KOPT-K1 (cell line): ENCODE measurements at regions not wholly inside any gene's neighbourhood (a gene's known extent, or its start where the extent isn't known, plus 50 kb on each side); places are given as distances from the start of the nearest gene placed in this dataset.

ENCODE experiments used
- H3K27ac ChIP-seq: fragments of 200-600 bp; sonication (generic); 2 replicates; pipeline ENCODE4 v1.5.1; 2016; ENCODE audit warnings: antibody characterized with exemption, mild to moderate bottlenecking, low read depth, low read length; ENCODE audit not compliant: poor library complexity, severe bottlenecking
- H3K36me3 ChIP-seq: fragments of 200-600 bp; sonication (generic); 2 replicates; pipeline ENCODE4 v1.5.1; 2017; ENCODE audit warnings: antibody characterized with exemption, mild to moderate bottlenecking, low read length, moderate library complexity; ENCODE audit not compliant: insufficient read depth
- H3K9me3 ChIP-seq: fragments of 200-600 bp; sonication (generic); 2 replicates; pipeline ENCODE4 v1.5.1; 2017; ENCODE audit warnings: antibody characterized with exemption, low read length, mild to moderate bottlenecking; ENCODE audit not compliant: insufficient read depth, poor library complexity, severe bottlenecking

DNA sequence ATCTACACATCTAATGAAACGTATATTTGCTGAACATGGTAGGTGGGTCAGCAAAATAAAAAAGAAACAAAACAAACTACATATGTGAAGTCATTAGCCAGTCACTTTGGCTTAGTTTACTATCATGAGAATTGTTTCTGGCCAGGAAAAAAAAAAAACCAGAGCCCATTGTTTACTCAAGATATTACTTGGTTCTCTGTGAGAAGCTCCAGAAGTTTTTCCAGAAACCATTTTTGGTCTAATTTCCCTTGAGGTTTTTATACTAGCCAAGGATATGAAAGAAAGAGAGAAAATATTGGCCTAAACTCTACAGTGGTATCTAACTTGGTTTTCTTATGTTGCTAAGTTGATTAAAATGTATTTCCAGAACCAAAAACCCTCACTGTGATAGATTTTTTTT lies 259.1 kb downstream of the PDHA2 start:
- Histone ChIP-seq H3K36me3 (no peaks in the 10 kb centered on the region), H3K9me3 (no peaks in the 10 kb centered on the region), H3K27ac (no peak overlapping the region)

DNA sequence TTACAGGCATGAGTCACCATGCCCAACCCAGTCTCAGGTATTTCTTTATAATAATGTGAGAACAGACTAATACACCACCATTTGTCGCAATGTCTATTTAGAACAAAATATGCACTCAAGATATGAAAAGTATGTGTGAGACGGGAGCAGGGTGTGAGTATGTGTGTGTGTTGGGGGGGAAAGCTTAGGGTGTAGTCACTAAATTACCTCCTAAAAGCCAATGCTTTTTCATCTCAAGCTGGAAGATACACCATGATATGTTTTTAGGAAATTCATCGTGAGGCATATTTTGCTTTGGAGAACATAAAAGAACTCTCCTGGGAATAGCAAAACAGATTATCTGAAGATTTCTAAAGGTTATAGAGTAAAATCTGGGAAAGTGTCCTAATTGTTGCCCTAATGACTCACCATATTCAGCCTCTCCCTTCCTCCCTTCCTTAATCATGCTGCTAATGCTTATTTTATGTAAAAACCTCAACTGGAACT lies 262.7 kb downstream of the PDHA2 start:
- Histone ChIP-seq H3K27ac (no peak overlapping the region), H3K36me3 (no peaks in the 10 kb centered on the region), H3K9me3 (no peaks in the 10 kb centered on the region)

DNA sequence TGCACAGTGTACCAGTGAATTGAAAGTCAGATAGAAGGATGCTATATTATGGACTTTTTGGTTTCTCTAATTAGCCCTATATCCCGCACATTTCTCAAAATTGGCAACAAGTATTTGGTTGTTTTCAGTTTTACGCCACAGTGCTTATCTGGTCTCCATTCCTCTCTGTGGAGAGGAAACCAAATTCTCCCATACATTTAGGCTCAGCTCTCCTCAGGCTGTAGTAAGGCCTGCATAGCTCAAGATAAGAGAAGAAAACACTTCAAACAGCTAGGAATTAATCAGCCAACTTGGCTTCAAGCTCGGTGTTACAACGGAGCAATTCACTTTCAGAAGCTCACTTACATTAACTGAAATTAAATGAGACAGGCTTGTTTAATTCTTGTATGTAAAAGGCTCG lies 263.2 kb downstream of the PDHA2 start:
- Histone ChIP-seq H3K36me3 (no peaks in the 10 kb centered on the region), H3K9me3 (no peaks in the 10 kb centered on the region), H3K27ac (no peak overlapping the region)

DNA sequence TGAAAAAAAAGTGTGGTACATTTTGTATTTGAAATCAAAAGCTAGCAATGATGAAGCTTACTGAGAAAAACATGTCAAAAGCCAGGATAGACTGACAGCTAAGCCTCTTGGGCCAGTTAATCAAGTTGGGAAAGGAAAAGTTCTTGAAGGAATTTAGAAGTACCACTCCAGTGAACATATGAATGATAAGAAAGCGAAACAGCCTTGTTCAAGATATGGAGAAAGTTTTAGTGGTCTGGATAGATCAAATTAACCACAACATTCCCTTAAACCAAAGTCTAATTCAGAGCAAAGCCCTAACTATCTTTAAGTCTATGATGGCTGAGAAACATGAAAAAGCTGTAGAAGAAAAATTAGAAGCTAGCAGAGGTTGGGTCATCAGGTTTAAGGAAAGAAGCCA lies 268.3 kb downstream of the PDHA2 start:
- Histone ChIP-seq H3K9me3 (peaks cover 4% of the 10 kb centered on the region), H3K36me3 (no peaks in the 10 kb centered on the region), H3K27ac (no peak overlapping the region)

DNA sequence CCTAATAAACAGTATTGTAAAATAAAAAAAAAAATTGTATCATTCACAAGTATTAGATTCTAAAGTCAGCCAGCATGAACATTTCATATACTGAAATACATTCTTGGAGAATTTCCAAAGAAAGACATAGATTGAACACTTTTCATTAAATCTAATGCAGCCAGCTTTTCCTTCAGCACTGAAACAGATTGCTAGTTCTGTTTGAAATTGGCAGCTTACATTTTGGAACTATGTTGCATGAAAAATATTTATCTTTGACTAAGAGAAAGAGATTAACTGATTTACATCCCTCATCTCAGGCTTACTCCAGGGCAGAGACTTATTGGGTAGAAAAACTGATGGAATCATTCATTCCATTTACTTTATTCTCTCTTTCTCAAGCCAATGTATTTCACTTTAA lies 272.7 kb downstream of the PDHA2 start:
- H3K9me3 ChIP-seq, result peaks cover 4% of the 10 kb centered on the region
- no peak overlapping the region for H3K27ac ChIP-seq
- H3K36me3 ChIP-seq, result no peaks in the 10 kb centered on the region

DNA sequence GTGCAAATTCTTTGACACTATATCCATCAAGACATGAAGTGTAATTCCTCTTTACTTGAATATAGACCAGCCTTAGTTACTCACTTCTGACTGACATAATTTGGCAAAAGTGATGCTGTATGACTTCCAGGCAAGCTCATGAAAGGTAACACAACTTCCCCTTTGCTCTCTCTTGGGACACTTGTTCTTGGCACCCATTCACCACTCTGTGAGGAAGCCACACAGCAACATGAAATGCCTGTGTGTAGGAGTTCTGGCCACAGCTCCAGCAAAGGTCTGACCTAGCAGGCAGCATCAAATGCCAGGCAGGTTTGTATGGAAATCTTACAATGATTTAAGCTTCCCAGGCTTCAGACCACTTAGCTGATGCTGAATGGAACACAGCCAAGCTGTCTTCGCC lies 280.3 kb downstream of the PDHA2 start:
- Histone ChIP-seq H3K9me3 (no peaks in the 10 kb centered on the region), H3K27ac (no peak overlapping the region), H3K36me3 (no peaks in the 10 kb centered on the region)

DNA sequence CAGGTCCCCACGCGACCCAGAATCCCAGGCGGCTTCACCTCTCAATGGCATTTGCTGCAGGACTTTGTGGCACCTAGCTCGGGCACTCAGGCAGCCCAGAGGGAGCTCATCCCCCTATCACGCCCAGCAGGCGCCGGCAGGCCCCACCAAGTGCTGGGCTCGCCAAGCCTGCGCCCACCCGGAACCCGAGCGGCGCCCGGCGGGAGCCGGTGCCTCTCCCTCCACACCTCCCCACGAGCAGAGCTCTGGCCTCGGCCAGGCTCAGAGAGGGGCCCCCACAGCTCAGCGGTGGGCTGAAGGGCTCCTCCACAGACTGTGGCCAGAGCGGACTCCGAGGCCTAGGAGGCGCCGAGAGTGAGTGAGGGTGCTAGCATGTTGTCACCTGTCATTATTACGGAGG lies 286.3 kb downstream of the PDHA2 start:
- Histone ChIP-seq H3K9me3 (no peaks in the 10 kb centered on the region), H3K36me3 (no peaks in the 10 kb centered on the region), H3K27ac (no peak overlapping the region)

DNA sequence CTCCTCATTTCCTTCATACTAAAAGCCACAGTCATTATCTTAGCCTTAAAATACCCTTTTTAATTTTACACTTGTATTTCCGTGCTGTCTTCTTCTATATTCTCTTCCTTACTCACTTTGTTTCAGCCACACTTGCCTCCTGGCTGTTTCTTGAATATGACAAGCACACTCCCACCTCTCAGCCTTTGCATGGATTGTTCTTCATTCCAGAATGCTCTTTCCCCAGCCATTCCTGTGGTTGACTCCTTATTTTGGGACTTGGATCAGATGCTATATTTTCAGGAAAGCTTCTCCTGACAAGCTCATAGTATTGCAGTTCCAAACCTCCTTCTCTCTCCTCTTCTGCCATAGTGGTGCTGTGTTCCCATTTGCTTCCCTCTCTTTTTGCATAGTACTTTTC lies 291.3 kb downstream of the PDHA2 start:
- Histone ChIP-seq H3K36me3 (no peaks in the 10 kb centered on the region), H3K27ac (no peak overlapping the region), H3K9me3 (no peaks in the 10 kb centered on the region)

DNA sequence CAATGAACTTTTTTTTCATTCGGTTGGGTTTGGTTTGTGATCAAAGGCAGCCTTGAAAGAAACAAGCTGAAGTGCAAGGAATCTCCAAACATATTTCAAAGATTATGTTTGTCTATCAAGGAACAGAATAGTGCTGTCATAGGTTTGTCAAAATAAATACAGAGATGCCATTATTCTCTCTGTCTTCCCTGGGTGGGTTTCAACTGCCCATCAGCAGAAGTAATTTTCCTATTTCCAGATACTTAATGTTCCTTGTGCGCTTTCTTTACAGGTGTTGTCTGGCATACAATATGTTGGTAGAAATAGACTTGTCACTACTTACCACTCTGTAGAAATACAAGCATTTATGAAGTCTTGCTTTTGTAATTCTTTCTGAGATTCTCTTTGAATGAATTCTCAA lies 294.9 kb downstream of the PDHA2 start:
- H3K9me3 ChIP-seq, result no peaks in the 10 kb centered on the region
- no peaks in the 10 kb centered on the region for H3K36me3 ChIP-seq
- H3K27ac ChIP-seq, result no peak overlapping the region

DNA sequence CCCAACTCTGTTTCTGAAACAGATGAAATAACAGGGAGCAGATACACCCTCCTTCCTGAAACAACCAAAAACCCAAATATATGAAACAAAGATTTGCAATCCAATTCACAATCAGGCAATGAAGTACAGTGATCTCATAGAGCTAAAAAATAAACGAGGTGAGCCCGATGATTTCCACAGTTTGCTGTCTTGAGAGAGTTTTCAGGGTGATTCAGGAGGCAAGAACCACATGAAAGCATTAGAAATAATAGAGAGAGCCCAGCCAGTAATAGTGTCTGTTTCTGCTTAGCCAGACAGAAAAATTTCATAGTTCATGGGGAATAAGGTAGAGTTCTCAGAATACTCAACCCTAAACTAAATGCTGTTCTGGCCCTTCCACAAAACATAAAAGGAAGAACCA lies 296.2 kb downstream of the PDHA2 start:
- no peaks in the 10 kb centered on the region for H3K9me3 ChIP-seq
- H3K27ac ChIP-seq, result no peak overlapping the region
- no peaks in the 10 kb centered on the region for H3K36me3 ChIP-seq

DNA sequence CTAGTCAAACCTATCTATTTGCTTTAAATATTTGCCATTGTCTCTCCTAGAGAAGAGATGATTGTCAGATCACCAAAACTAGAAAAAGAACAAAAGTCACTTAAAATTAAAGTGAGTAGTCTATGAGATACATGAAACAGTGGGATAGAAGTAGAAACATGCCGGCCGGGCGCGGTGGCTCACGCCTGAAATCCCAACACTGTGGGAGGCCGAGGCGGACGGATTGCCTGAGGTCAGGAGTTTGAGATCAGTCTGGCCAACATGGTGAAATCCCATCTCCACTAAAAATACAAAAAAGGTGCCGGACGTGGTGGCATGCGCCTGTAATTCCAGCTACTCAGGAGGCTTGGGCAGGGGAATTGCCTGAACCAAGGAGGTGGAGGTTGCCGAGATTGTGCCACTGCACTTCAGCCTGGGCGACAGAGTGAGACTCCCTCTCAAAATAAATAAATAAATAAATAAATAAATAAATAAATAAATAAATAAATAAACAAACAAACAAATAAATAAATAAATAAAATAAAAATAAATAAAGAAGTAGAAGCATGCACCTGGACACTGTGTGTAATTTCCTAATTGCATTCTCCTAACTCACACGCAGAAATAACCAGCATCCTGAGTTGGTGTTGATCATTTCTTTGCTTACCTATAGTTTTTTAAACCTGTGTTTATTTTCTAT lies 299.5 kb downstream of the PDHA2 start:
- H3K36me3 ChIP-seq, result no peaks in the 10 kb centered on the region
- H3K9me3 ChIP-seq, result no peaks in the 10 kb centered on the region
- no peak overlapping the region for H3K27ac ChIP-seq

DNA sequence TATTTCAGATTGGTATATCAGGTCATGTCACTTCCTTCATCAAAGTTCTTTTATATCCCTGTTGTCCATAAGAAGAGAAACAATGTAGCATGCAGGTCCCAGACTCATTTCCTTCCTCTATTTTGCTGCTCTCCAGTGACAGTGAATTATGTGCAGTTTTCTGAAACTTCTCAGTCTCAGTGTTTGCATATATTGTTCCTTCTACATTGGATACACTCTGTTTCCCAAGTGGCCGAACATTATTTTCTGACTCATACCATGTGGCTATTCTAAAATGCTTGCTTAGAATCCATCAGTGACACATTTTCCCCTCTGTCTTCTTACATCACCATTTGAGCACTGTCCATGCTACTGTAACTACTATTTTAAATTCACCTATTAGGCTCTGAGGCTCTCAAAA lies 305.7 kb downstream of the PDHA2 start:
- no peaks in the 10 kb centered on the region for H3K36me3 ChIP-seq
- no peak overlapping the region for H3K27ac ChIP-seq
- H3K9me3 ChIP-seq, result no peaks in the 10 kb centered on the region

DNA sequence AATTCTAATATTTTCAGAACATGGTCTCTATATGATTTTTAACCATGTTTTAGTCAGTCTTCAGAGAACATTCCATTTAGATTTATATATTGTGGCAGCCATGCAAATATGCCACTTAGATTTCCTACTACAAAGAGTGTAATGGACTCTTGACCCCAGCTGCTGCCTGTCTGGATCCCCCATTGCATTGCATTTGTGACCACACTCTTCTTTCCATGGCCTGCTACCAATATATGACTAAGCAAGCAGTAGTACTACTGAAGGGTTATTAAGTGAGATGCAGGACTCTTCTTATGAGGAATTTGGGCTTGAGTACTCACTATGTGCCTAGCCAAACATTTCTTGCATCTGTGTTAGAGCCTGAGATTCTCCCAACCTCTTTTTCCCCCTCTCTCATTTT lies 306.8 kb downstream of the PDHA2 start:
- Histone ChIP-seq H3K9me3 (no peaks in the 10 kb centered on the region), H3K36me3 (no peaks in the 10 kb centered on the region), H3K27ac (no peak overlapping the region)

DNA sequence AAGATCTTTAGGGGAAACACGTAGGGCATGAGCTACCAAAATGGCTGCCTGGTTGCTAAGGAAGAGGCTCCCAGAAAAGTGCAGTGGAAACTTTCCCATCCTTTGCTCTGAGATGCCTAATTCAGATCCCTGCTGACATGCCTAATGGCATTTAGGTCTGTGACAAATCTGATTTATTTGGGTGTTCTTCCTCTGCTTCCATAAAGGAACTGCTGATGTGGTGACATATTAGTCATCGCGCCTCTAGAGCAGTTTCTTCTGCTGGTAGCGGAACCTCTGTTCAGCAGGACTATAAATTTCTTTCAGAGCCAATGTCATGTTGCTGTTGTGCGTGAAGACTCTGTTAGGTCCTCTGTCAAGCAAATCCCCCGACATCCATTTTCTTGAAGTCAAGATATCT lies 310.0 kb downstream of the PDHA2 start:
- Histone ChIP-seq H3K27ac (no peak overlapping the region), H3K9me3 (no peaks in the 10 kb centered on the region), H3K36me3 (no peaks in the 10 kb centered on the region)

DNA sequence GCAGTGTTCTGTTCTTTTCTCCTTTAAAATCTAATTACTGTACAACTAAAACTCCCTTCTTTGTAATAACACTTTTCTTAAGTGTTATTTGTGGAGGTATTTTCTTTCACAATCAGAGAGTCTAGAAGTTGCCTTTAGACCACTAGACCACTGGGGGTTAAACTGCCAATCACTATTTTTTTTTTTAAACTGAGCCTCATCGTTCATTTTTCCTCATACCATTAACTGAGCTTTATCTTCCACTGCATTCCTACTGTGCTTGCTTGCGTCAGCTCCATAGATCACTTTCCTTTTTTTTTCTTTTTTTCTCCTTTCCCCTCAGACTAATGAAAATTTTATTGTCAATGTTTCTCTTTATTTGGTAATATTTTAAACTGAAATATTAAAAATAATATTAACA lies 310.6 kb downstream of the PDHA2 start:
- H3K36me3 ChIP-seq, result no peaks in the 10 kb centered on the region
- no peaks in the 10 kb centered on the region for H3K9me3 ChIP-seq
- no peak overlapping the region for H3K27ac ChIP-seq

DNA sequence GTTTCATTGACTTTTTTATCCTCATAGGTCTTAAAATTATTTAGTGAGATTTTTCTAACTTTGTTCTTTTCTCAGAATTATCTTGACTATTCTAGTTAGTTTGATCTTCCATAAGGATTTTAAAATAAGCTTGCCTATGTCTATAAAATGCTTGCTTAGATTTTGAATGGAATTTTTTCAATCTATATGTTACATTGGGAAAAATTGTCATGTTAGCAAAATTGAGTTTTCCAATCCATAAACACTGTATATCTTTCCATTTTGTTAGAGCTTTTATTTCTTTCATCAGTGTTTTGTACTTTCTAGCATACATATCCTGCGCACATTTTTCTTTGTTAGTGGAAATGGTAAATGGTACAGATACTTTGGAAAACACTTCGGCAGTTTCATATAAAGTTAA lies 312.9 kb downstream of the PDHA2 start:
- Histone ChIP-seq H3K9me3 (no peaks in the 10 kb centered on the region), H3K36me3 (no peaks in the 10 kb centered on the region), H3K27ac (no peak overlapping the region)
